Osteocyte (in vitro differentiated cells): ENCODE measurements at regions not wholly inside any gene's neighbourhood (a gene's known extent, or its start where the extent isn't known, plus 50 kb on each side); places are given as distances from the start of the nearest gene placed in this dataset.

Experiments used
- DNase-seq: peaks from one replicate; pipeline ENCODE4 v3.0.0; 2021; ENCODE audit warnings: mixed read lengths; ENCODE audit not compliant: unreplicated experiment; ENCODE audit errors: extremely low spot score
- H3K27ac Mint-ChIP-seq: one replicate; pipeline ENCODE4 v1.8.0; 2021; ENCODE audit warnings: mild to moderate bottlenecking, mixed read lengths; ENCODE audit not compliant: unreplicated experiment
- H3K27me3 Mint-ChIP-seq: one replicate; pipeline ENCODE4 v1.8.0; 2021; ENCODE audit warnings: mixed read lengths; ENCODE audit not compliant: unreplicated experiment
- H3K36me3 Mint-ChIP-seq: one replicate; pipeline ENCODE4 v1.8.0; 2021; ENCODE audit warnings: mixed read lengths; ENCODE audit not compliant: unreplicated experiment
- H3K4me1 Mint-ChIP-seq: one replicate; pipeline ENCODE4 v1.8.0; 2021; ENCODE audit warnings: mixed read lengths; ENCODE audit not compliant: unreplicated experiment
- H3K4me3 Mint-ChIP-seq: one replicate; pipeline ENCODE4 v1.8.0; 2021; ENCODE audit warnings: mild to moderate bottlenecking, moderate library complexity, mixed read lengths; ENCODE audit not compliant: unreplicated experiment
- H3K9me3 Mint-ChIP-seq: one replicate; pipeline ENCODE4 v1.8.0; 2021; ENCODE audit warnings: mixed read lengths; ENCODE audit not compliant: unreplicated experiment
- TF ChIP-seq, protein P1 (sequence below): fragments of 200-600 bp; sonication (generic); IDR thresholded peaks from 2 replicates; pipeline ENCODE4 v1.5.0; 2021; ENCODE audit warnings: antibody characterized with exemption, mild to moderate bottlenecking, moderate library complexity

DNA sequence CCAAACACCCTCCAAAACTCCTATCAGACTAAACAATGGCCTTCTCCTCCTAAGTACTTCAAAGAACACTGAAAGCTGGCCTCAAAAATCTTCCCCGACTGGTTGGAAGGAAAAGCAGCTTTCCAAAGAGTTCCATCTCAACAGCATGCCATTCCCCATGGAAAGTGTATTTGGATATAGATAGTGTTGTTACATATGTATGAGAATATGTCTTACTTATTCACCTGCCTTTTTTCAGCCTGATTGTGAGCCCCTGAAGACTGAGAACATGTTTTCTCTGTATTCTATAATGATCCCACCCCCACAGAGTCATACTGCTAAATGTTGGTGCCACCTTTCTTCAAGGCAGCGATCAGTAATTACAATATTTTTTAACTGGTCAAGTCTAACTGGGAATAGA lies 185.4 kb upstream of the G2E3 start:
- H3K4me3 Mint-ChIP-seq = no peak overlapping the region
- DNase-seq = no peak
- no peaks in the 10 kb centered on the region for H3K36me3 Mint-ChIP-seq
- no peaks in the 10 kb centered on the region for H3K9me3 Mint-ChIP-seq
- no peaks in the 10 kb centered on the region for H3K4me1 Mint-ChIP-seq
- H3K27ac Mint-ChIP-seq = no peak overlapping the region
- TF ChIP-seq, protein P1, sequence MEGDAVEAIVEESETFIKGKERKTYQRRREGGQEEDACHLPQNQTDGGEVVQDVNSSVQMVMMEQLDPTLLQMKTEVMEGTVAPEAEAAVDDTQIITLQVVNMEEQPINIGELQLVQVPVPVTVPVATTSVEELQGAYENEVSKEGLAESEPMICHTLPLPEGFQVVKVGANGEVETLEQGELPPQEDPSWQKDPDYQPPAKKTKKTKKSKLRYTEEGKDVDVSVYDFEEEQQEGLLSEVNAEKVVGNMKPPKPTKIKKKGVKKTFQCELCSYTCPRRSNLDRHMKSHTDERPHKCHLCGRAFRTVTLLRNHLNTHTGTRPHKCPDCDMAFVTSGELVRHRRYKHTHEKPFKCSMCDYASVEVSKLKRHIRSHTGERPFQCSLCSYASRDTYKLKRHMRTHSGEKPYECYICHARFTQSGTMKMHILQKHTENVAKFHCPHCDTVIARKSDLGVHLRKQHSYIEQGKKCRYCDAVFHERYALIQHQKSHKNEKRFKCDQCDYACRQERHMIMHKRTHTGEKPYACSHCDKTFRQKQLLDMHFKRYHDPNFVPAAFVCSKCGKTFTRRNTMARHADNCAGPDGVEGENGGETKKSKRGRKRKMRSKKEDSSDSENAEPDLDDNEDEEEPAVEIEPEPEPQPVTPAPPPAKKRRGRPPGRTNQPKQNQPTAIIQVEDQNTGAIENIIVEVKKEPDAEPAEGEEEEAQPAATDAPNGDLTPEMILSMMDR = no peak
- peaks cover 2% of the 10 kb centered on the region for H3K27me3 Mint-ChIP-seq

DNA sequence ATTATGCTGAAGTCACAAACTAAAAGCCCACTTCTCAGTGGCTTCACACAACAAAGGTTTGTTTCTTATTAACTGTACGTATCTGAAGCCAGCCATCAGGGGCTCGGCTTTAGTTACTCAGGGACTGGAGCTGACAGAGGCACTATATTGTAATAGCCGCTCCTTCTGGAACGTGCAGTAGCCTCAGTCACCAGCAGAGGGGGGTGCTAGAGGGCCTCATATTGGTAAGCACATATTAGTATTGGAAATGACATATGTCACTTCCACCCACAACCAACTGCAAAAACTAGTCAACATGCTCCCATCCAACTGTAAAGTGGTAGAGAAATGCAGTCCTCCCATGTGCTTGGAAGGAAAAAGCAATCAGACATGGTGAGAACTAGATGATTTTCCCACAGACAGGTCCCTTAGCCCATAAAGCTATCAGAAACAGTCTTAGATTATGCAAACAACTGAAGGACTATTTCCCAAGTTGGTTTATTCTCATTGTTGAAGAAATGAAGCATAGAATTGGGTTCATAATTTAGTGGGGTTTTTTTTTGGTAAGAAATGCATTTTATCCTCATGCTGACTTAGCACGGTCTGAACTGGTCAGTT lies 183.6 kb upstream of the G2E3 start:
- H3K27me3 Mint-ChIP-seq = peaks cover 4% of the 10 kb centered on the region
- H3K27ac Mint-ChIP-seq = no peak overlapping the region
- DNase-seq = no peak
- H3K36me3 Mint-ChIP-seq = no peaks in the 10 kb centered on the region
- TF ChIP-seq, protein P1 = peak; percentile 68
- H3K9me3 Mint-ChIP-seq = no peaks in the 10 kb centered on the region
- H3K4me3 Mint-ChIP-seq = no peak overlapping the region
- no peaks in the 10 kb centered on the region for H3K4me1 Mint-ChIP-seq

DNA sequence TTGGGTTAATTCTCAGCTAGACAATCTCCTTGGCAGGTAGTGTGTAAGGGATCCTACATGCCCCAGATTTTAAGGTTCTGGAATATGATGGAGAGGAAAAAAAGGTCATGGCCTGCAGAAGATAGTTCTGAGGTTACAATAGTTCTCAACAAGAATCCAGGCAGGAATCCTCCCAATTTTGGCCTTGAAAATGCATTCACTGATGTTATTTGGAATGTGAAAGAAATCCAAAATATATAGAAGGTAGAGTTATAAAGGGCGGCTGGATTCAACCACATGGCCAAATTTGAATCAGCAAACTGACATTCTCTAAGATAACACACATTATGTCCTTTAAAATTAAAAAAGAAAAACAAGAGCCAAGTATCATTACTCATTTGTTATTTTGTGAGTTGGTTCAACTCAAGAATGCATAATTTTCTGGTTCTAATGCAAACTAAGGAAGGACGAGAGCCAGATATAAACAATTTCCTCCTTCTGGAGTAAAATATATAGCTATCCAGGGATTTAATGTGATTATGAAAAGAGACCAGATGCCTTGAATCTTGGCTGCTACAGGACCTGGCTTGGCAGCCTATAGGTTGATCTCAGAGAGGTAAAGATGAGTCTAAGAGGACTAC lies 177.0 kb upstream of the G2E3 start:
- no peaks in the 10 kb centered on the region for H3K4me1 Mint-ChIP-seq
- no peaks in the 10 kb centered on the region for H3K36me3 Mint-ChIP-seq
- no peak for DNase-seq
- TF ChIP-seq, protein P1 = no peak
- H3K27me3 Mint-ChIP-seq = peaks cover 2% of the 10 kb centered on the region
- no peaks in the 10 kb centered on the region for H3K9me3 Mint-ChIP-seq
- no peak overlapping the region for H3K27ac Mint-ChIP-seq
- H3K4me3 Mint-ChIP-seq = no peak overlapping the region

DNA sequence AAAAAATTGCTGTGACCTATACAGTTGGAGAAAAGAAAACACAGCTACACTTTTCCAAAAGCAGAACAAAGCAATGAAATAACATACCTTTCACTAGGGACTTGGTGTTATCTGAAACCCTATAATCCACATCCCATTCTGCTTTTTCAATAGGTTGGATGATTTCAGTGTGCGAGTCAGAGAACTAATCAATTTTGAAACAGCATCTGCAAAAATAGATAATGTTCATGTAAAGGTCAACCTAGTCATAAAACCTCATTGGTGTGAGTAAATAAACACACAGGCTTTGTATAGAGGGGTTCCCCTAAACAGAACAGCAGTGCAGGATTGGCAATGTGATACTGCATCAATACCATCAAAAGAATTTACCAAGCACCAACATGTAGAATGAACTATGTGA lies 173.0 kb upstream of the G2E3 start:
- Mint-ChIP-seq H3K36me3 (no peaks in the 10 kb centered on the region), H3K27ac (no peak overlapping the region), H3K27me3 (no peaks in the 10 kb centered on the region), H3K9me3 (no peaks in the 10 kb centered on the region), H3K4me3 (no peak overlapping the region), H3K4me1 (no peaks in the 10 kb centered on the region)
- TF ChIP-seq, protein P1 = no peak
- no peak for DNase-seq

DNA sequence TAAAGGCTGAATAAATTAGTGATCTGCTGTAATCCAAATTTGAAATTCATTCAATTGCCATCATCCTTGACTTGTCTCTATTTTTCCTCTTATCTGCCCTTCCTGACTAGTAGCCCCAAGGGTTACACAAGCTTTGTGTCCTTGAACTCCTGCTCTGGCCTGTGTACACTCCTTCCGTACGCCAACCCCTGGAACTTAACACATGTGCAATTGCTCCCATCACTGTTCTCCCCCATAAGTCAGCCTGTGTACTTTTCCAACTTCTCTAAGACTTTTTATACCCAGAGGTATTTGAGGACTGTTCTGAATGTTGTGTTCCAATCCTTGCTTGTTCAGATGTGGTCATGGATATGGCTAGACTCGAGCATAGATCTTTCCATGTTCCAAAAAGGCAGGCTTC lies 171.1 kb upstream of the G2E3 start:
- Mint-ChIP-seq H3K4me3 (no peak overlapping the region), H3K4me1 (no peaks in the 10 kb centered on the region), H3K27ac (no peak overlapping the region), H3K36me3 (no peaks in the 10 kb centered on the region), H3K9me3 (no peaks in the 10 kb centered on the region), H3K27me3 (peaks cover 5% of the 10 kb centered on the region)
- TF ChIP-seq, protein P1 = no peak
- no peak for DNase-seq
